ENCODE measurements at regions not wholly inside any gene's neighbourhood (a gene's known extent, or its start where the extent isn't known, plus 50 kb on each side); places are given as distances from the start of the nearest gene placed in this dataset.

DNA sequence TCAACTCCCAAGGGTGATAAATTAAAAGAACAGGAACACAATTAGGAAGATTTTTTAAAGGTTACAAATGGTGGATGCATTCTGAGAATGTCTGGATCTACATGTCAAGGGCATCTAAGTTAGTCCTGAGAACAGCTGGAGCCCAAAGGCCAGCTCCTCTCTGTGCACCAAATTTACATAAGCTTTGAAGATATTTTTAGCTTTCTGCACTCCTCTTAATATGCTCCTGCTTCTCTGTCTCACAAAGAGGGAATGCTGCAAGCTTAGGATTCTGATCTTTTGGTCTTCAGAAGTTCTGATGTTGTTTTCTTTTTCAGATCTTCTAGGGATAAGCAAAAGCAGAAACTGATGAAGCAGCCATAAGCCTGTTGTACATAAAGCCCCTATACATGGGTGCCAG is 309.8 kb upstream of the NCAM1 start:
- TF ChIP-seq EZH2 (IDR thresholded peaks at IDR 0.05; ENCODE audit: borderline replicate concordance, low read depth, low read length, severe bottlenecking): no peak
- TF ChIP-seq POLR2A (IDR thresholded peaks at IDR 0.05; ENCODE audit: low read depth, low read length): no peak
- TF ChIP-seq, protein P1, sequence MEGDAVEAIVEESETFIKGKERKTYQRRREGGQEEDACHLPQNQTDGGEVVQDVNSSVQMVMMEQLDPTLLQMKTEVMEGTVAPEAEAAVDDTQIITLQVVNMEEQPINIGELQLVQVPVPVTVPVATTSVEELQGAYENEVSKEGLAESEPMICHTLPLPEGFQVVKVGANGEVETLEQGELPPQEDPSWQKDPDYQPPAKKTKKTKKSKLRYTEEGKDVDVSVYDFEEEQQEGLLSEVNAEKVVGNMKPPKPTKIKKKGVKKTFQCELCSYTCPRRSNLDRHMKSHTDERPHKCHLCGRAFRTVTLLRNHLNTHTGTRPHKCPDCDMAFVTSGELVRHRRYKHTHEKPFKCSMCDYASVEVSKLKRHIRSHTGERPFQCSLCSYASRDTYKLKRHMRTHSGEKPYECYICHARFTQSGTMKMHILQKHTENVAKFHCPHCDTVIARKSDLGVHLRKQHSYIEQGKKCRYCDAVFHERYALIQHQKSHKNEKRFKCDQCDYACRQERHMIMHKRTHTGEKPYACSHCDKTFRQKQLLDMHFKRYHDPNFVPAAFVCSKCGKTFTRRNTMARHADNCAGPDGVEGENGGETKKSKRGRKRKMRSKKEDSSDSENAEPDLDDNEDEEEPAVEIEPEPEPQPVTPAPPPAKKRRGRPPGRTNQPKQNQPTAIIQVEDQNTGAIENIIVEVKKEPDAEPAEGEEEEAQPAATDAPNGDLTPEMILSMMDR (IDR thresholded peaks at IDR 0.05; ENCODE audit: extremely low read depth in 1 of 2, insufficient read depth in 1 of 2, low read depth in 1 of 2, low read length in 2 of 2): no peak
- TF ChIP-seq, protein P2, sequence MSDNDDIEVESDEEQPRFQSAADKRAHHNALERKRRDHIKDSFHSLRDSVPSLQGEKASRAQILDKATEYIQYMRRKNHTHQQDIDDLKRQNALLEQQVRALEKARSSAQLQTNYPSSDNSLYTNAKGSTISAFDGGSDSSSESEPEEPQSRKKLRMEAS (IDR thresholded peaks at IDR 0.05; ENCODE audit: insufficient read depth, insufficient read length): no peak
- TF ChIP-seq POLR2AphosphoS5 (IDR thresholded peaks at IDR 0.05; ENCODE audit: insufficient read depth, low read depth, low read length): no peak
- no peak for TF ChIP-seq FOS (IDR thresholded peaks at IDR 0.05; ENCODE audit: borderline replicate concordance, insufficient read depth, low read length)
- no peak for TF ChIP-seq JUN (IDR thresholded peaks at IDR 0.05; ENCODE audit: borderline replicate concordance, insufficient read depth, insufficient read length, low read depth)
- TF ChIP-seq MYC (IDR thresholded peaks at IDR 0.05; ENCODE audit: low read depth, low read length): no peak
- no peak for TF ChIP-seq GATA2 (IDR thresholded peaks at IDR 0.05; ENCODE audit: insufficient read depth, insufficient read length, low read depth, low read length)
